IPS-15b (cell line): ENCODE measurements at regions not wholly inside any gene's neighbourhood (a gene's known extent, or its start where the extent isn't known, plus 50 kb on each side); places are given as distances from the start of the nearest gene placed in this dataset.
"Not testable (repeated sequence)": the region's sequence is repeated elsewhere in the genome, so short reads cannot be mapped to it uniquely, and the experiment has no call there.

ENCODE experiments used
- H3K27me3 ChIP-seq: one replicate; pipeline ENCODE4 v1.6.1; 2013; ENCODE audit warnings: low read length; ENCODE audit not compliant: control insufficient read depth, insufficient read depth
- H3K36me3 ChIP-seq: one replicate; pipeline ENCODE4 v1.6.1; 2013; ENCODE audit warnings: low read length; ENCODE audit not compliant: control insufficient read depth, insufficient read depth
- H3K4me1 ChIP-seq: one replicate; pipeline ENCODE4 v1.6.1; 2013; ENCODE audit warnings: mild to moderate bottlenecking, low read length; ENCODE audit not compliant: control insufficient read depth, insufficient read depth
- H3K4me3 ChIP-seq: one replicate; pipeline ENCODE4 v1.5.1; 2013; ENCODE audit warnings: low read depth, low read length
- H3K9ac ChIP-seq: one replicate; pipeline ENCODE4 v1.6.1; 2013; ENCODE audit warnings: low read depth, mild to moderate bottlenecking, low read length
- H3K9me3 ChIP-seq: one replicate; pipeline ENCODE4 v1.6.1; 2013; ENCODE audit warnings: mild to moderate bottlenecking, low read length; ENCODE audit not compliant: control insufficient read depth, insufficient read depth

GRCh38 chr15:98067339-98067738 lies 106.8 kb downstream of the ARRDC4 start:
- no peaks in the 10 kb centered on the region for H3K9me3 ChIP-seq
- H3K4me3 ChIP-seq, result no peak overlapping the region
- no peak overlapping the region for H3K9ac ChIP-seq
- H3K4me1 ChIP-seq, result no peaks in the 10 kb centered on the region
- no peaks in the 10 kb centered on the region for H3K27me3 ChIP-seq
- no peaks in the 10 kb centered on the region for H3K36me3 ChIP-seq

GRCh38 chr15:98069256-98069655 lies 108.8 kb downstream of the ARRDC4 start:
- no peaks in the 10 kb centered on the region for H3K4me1 ChIP-seq
- no peak overlapping the region for H3K9ac ChIP-seq
- no peaks in the 10 kb centered on the region for H3K36me3 ChIP-seq
- no peak overlapping the region for H3K4me3 ChIP-seq
- no peaks in the 10 kb centered on the region for H3K27me3 ChIP-seq
- no peaks in the 10 kb centered on the region for H3K9me3 ChIP-seq

- Histone ChIP-seq H3K9ac (no peak overlapping the region), H3K4me1 (no peaks in the 10 kb centered on the region), H3K27me3 (no peaks in the 10 kb centered on the region), H3K9me3 (no peaks in the 10 kb centered on the region), H3K4me3 (no peak overlapping the region), H3K36me3 (no peaks in the 10 kb centered on the region)
Measured at GRCh38 chr15:98070137-98070536, 109.6 kb downstream of the ARRDC4 start.

- Histone ChIP-seq H3K4me1 (no peaks in the 10 kb centered on the region), H3K9me3 (no peaks in the 10 kb centered on the region), H3K36me3 (no peaks in the 10 kb centered on the region), H3K4me3 (no peak overlapping the region), H3K27me3 (no peaks in the 10 kb centered on the region), H3K9ac (no peak overlapping the region)
Measured at GRCh38 chr15:98071786-98072185, 111.3 kb downstream of the ARRDC4 start.

GRCh38 chr15:98075441-98075840 lies 114.9 kb downstream of the ARRDC4 start:
- Histone ChIP-seq H3K9ac (no peak overlapping the region), H3K4me3 (no peak overlapping the region), H3K36me3 (no peaks in the 10 kb centered on the region), H3K9me3 (no peaks in the 10 kb centered on the region), H3K4me1 (no peaks in the 10 kb centered on the region), H3K27me3 (no peaks in the 10 kb centered on the region)

- H3K4me3 ChIP-seq, result no peak overlapping the region
- no peaks in the 10 kb centered on the region for H3K27me3 ChIP-seq
- no peak overlapping the region for H3K9ac ChIP-seq
- no peaks in the 10 kb centered on the region for H3K9me3 ChIP-seq
- no peaks in the 10 kb centered on the region for H3K36me3 ChIP-seq
- no peaks in the 10 kb centered on the region for H3K4me1 ChIP-seq
Measured at GRCh38 chr15:98076021-98076816, 115.7 kb downstream of the ARRDC4 start.

- Histone ChIP-seq H3K9ac (no peak overlapping the region), H3K4me3 (no peak overlapping the region), H3K4me1 (no peaks in the 10 kb centered on the region), H3K9me3 (no peaks in the 10 kb centered on the region), H3K36me3 (no peaks in the 10 kb centered on the region), H3K27me3 (no peaks in the 10 kb centered on the region)
Measured at GRCh38 chr15:98077186-98077585, 116.7 kb downstream of the ARRDC4 start.

GRCh38 chr15:98080791-98081190 lies 120.3 kb downstream of the ARRDC4 start:
- Histone ChIP-seq H3K36me3 (no peaks in the 10 kb centered on the region), H3K27me3 (no peaks in the 10 kb centered on the region), H3K4me1 (no peaks in the 10 kb centered on the region), H3K4me3 (no peak overlapping the region), H3K9ac (no peak overlapping the region), H3K9me3 (no peaks in the 10 kb centered on the region)

GRCh38 chr15:98083203-98083910 lies 122.9 kb downstream of the ARRDC4 start:
- Histone ChIP-seq H3K27me3 (no peaks in the 10 kb centered on the region), H3K9ac (no peak overlapping the region), H3K36me3 (no peaks in the 10 kb centered on the region), H3K9me3 (no peaks in the 10 kb centered on the region), H3K4me3 (no peak overlapping the region), H3K4me1 (no peaks in the 10 kb centered on the region)

- no peaks in the 10 kb centered on the region for H3K4me1 ChIP-seq
- H3K4me3 ChIP-seq, result no peak overlapping the region
- H3K9me3 ChIP-seq, result no peaks in the 10 kb centered on the region
- no peaks in the 10 kb centered on the region for H3K27me3 ChIP-seq
- H3K36me3 ChIP-seq, result no peaks in the 10 kb centered on the region
- no peak overlapping the region for H3K9ac ChIP-seq
Measured at GRCh38 chr15:98085003-98085639, 124.6 kb downstream of the ARRDC4 start.

GRCh38 chr15:98088307-98088945 lies 127.9 kb downstream of the ARRDC4 start:
- not testable (repeated sequence) for H3K4me3 ChIP-seq, H3K27me3 ChIP-seq, H3K9me3 ChIP-seq, H3K4me1 ChIP-seq, H3K9ac ChIP-seq, H3K36me3 ChIP-seq
